Loucy (cell line): ENCODE measurements at regions not wholly inside any gene's neighbourhood (a gene's known extent, or its start where the extent isn't known, plus 50 kb on each side); places are given as distances from the start of the nearest gene placed in this dataset.
"Not testable (repeated sequence)": the region's sequence is repeated elsewhere in the genome, so short reads cannot be mapped to it uniquely, and the experiment has no call there.

Experiments used
- H2AFZ ChIP-seq: fragments of 200-600 bp; sonication (generic); 2 replicates; pipeline ENCODE4 v1.6.0; 2016; ENCODE audit warnings: antibody characterized with exemption, mild to moderate bottlenecking, low read length, moderate library complexity
- H3F3A ChIP-seq: fragments of 200-600 bp; 2 replicates; pipeline ENCODE4 v1.6.0; 2016; ENCODE audit warnings: antibody characterized with exemption, low read depth, mild to moderate bottlenecking
- H3K27me3 ChIP-seq: fragments of 200-600 bp; sonication (generic); 2 replicates; pipeline ENCODE4 v1.6.1; 2014; ENCODE audit warnings: low read length, mild to moderate bottlenecking; ENCODE audit not compliant: insufficient read depth, poor library complexity, severe bottlenecking
- H3K36me3 ChIP-seq: fragments of 200-600 bp; sonication (generic); 2 replicates; pipeline ENCODE4 v1.6.1; 2016; ENCODE audit warnings: low read length; ENCODE audit not compliant: insufficient read depth
- H3K4me1 ChIP-seq: fragments of 200-600 bp; sonication (generic); 2 replicates; pipeline ENCODE4 v1.5.1; 2014; ENCODE audit warnings: low read length, mild to moderate bottlenecking; ENCODE audit not compliant: insufficient read depth, poor library complexity, severe bottlenecking
- H3K4me2 ChIP-seq: fragments of 200-600 bp; sonication (generic); 2 replicates; pipeline ENCODE4 v1.6.0; 2014; ENCODE audit warnings: antibody characterized with exemption, low read length, low read depth, mild to moderate bottlenecking; ENCODE audit not compliant: poor library complexity, severe bottlenecking
- H3K4me3 ChIP-seq: fragments of 200-600 bp; sonication (generic); 2 replicates; pipeline ENCODE4 v1.5.1; 2014; ENCODE audit warnings: low read length, mild to moderate bottlenecking, mixed read lengths; ENCODE audit not compliant: poor library complexity, severe bottlenecking
- H3K79me2 ChIP-seq: fragments of 200-600 bp; sonication (generic); 2 replicates; pipeline ENCODE4 v1.6.1; 2014; ENCODE audit warnings: low read length; ENCODE audit not compliant: insufficient read depth
- H3K9ac ChIP-seq: fragments of 200-600 bp; sonication (generic); 2 replicates; pipeline ENCODE4 v1.6.0; 2014; ENCODE audit warnings: mild to moderate bottlenecking, low read depth, low read length, moderate library complexity; ENCODE audit not compliant: poor library complexity, severe bottlenecking
- H3K9me2 ChIP-seq: fragments of 200-600 bp; sonication (generic); replicated peaks from 2 replicates; pipeline ENCODE4 v1.6.1; 2016; ENCODE audit warnings: low read depth, low read length, mixed read lengths
- H3K9me3 ChIP-seq: fragments of 200-600 bp; sonication (generic); 2 replicates; pipeline ENCODE4 v1.6.1; 2014; ENCODE audit warnings: mild to moderate bottlenecking, antibody characterized with exemption, low read length, low read depth; ENCODE audit not compliant: insufficient read depth
- H4K20me1 ChIP-seq: fragments of 200-600 bp; sonication (generic); 2 replicates; pipeline ENCODE4 v1.6.0; 2014; ENCODE audit warnings: antibody characterized with exemption, low read length, mild to moderate bottlenecking; ENCODE audit not compliant: insufficient read depth, poor library complexity, severe bottlenecking
- EZH2phosphoT487 ChIP-seq: fragments of 200-600 bp; IDR thresholded peaks from 2 replicates; pipeline ENCODE4 v1.6.1; 2018; ENCODE audit warnings: antibody characterized with exemption, mild to moderate bottlenecking, moderate library complexity, borderline replicate concordance
- TF ChIP-seq, protein P1 (sequence below): fragments of 200-600 bp; sonication (generic); conservative IDR thresholded peaks from 2 replicates; pipeline ENCODE4 v1.5.1; 2014; ENCODE audit warnings: mild to moderate bottlenecking, antibody characterized with exemption, low read length

DNA sequence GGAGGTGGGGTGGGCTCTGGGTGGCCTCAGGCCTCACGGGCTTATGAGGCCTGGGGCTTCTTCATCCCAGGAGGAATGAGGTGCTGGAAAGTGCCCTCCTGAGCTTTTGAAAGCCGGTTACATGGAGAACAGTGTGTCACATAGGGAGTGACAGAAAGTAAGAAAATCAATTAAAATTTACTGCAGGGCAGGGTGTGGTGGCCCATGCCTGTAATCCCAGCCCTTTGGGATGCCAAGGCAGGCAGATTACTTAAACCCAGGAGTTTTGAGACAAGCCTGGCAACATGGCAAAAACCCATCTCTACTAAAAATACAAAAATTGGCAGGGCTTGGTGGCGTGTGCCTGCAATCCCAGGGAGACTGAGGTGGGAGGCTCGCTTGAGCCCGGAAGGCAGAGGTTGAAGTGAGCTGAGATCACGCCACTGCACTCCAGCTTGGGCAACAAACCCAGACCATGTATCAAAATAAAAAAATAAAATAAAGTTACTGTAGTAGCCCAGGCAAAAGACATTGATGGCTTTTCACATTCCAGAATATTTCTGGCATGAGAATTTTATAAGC is 125.8 kb upstream of the DAPK1 start:
- no peak for TF ChIP-seq EZH2phosphoT487
- TF ChIP-seq, protein P1, sequence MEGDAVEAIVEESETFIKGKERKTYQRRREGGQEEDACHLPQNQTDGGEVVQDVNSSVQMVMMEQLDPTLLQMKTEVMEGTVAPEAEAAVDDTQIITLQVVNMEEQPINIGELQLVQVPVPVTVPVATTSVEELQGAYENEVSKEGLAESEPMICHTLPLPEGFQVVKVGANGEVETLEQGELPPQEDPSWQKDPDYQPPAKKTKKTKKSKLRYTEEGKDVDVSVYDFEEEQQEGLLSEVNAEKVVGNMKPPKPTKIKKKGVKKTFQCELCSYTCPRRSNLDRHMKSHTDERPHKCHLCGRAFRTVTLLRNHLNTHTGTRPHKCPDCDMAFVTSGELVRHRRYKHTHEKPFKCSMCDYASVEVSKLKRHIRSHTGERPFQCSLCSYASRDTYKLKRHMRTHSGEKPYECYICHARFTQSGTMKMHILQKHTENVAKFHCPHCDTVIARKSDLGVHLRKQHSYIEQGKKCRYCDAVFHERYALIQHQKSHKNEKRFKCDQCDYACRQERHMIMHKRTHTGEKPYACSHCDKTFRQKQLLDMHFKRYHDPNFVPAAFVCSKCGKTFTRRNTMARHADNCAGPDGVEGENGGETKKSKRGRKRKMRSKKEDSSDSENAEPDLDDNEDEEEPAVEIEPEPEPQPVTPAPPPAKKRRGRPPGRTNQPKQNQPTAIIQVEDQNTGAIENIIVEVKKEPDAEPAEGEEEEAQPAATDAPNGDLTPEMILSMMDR = no peak
- Histone ChIP-seq H4K20me1 (no peaks in the 10 kb centered on the region), H3K27me3 (no peaks in the 10 kb centered on the region), H3K36me3 (no peaks in the 10 kb centered on the region), H3K4me1 (no peaks in the 10 kb centered on the region), H3K9ac (no peak overlapping the region), H3K79me2 (no peaks in the 10 kb centered on the region), H3K4me2 (no peak overlapping the region), H2AFZ (no peak overlapping the region), H3K4me3 (no peak overlapping the region), H3K9me3 (no peaks in the 10 kb centered on the region), H3K9me2 (no peaks in the 10 kb centered on the region), H3F3A (no peaks in the 10 kb centered on the region)

DNA sequence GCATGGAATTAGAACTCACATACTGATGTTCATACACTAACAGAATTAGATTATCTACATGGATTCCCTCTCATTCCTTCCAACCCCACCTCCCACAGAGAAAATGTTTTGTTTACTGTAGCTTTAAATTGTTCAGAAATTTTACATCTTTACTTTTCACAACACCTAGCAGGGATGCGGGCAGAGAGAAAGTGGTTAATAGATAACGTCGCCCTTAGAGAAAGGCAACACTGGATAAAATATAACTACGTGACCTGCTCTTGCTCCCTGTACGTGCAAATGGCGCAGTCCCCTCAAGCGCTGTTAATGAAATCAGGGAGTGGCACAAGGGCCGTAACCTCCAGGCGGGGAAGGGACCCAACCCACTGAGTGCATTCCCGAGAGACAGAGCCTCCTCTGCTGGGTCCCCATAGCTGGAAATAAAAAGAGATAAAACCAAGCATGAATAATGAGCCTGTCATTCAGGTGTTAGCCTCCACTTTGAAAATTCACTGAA is 125.3 kb upstream of the DAPK1 start:
- H3K9ac ChIP-seq = no peak overlapping the region

DNA sequence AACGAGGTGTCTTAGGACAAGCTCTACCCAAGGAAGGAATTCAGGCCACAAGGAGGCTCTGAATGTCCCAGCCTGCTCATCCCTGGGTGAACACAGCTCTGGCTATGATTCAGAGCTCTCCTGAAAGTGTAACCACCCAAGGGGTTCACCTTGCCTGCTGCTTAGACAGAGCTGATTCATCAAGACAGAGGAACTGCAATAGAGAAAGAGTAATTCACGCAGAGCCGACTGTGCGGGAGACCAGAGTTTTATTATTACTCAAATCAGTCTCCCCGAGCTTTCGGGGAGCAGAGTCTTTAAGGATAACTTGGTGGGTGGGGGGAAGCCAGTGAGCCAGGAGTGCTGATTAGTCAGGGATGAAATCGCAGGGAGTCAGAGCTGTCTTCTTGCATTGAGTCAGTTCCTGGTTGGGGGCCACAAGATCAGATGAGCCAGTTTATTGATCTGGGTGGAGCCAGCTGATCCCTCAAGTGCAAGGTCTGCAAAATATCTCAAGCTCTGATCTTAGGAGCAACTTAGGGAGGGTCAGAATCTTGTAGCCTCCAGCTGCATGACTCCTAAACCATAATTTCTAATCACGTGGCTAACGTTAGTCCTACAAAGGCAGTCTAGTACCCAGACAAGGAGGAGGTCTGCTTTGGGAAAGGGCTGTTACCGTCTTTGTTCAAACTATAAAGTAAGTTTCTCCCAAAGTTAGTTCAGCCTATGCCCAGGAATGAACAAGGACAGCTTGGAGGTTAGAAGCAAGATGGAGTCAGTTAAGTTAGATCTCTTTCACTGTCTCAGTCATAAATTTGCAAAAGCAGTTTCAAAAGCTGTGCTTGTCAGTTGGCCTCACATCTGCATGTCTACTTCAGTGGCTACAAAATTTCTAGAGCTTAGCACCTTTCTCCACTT is 123.4 kb upstream of the DAPK1 start:
- H3F3A ChIP-seq, H3K36me3 ChIP-seq, H3K9ac ChIP-seq, H3K4me1 ChIP-seq, H3K27me3 ChIP-seq, H3K4me3 ChIP-seq, H2AFZ ChIP-seq, H4K20me1 ChIP-seq, H3K9me2 ChIP-seq, H3K79me2 ChIP-seq, H3K4me2 ChIP-seq, H3K9me3 ChIP-seq: not testable (repeated sequence)

More for the DNA sequence above, 125.3 kb upstream of the DAPK1 start:
- no peaks in the 10 kb centered on the region for H3K27me3 ChIP-seq
- H2AFZ ChIP-seq = no peak overlapping the region
- H3F3A ChIP-seq = no peaks in the 10 kb centered on the region
- H3K36me3 ChIP-seq = no peaks in the 10 kb centered on the region
- H3K9me2 ChIP-seq = no peaks in the 10 kb centered on the region
- H3K79me2 ChIP-seq = no peaks in the 10 kb centered on the region
- H3K4me2 ChIP-seq = no peak overlapping the region
- no peaks in the 10 kb centered on the region for H3K4me1 ChIP-seq
- TF ChIP-seq EZH2phosphoT487 = no peak
- TF ChIP-seq, protein P1 = no peak
- no peaks in the 10 kb centered on the region for H3K9me3 ChIP-seq
- no peaks in the 10 kb centered on the region for H4K20me1 ChIP-seq
- H3K4me3 ChIP-seq = no peak overlapping the region
